GM21786 (cell line): ENCODE measurements at regions not wholly inside any gene's neighbourhood (a gene's known extent, or its start where the extent isn't known, plus 50 kb on each side); places are given as distances from the start of the nearest gene placed in this dataset.

Experiments used
- ATAC-seq: cut with Tn5 transposase; IDR thresholded peaks from one replicate; pipeline ENCODE4 v1.9.1; 2021; ENCODE audit not compliant: unreplicated experiment

GRCh38 chr3:74564560-74564959 lies 49.9 kb downstream of the CNTN3 start:
- ATAC-seq, result no peak

GRCh38 chr3:74562558-74563269 lies 51.7 kb downstream of the CNTN3 start:
- no peak for ATAC-seq

GRCh38 chr3:74561881-74562280 lies 52.6 kb downstream of the CNTN3 start:
- no peak for ATAC-seq

GRCh38 chr3:74559261-74559660 lies 55.2 kb downstream of the CNTN3 start:
- ATAC-seq, result no peak

- ATAC-seq, result no peak
Observed at GRCh38 chr3:74550686-74551085, 63.8 kb downstream of the CNTN3 start.

GRCh38 chr3:74546426-74546825 lies 68.0 kb downstream of the CNTN3 start:
- no peak for ATAC-seq

- no peak for ATAC-seq
Observed at GRCh38 chr3:74542441-74542840, 72.0 kb downstream of the CNTN3 start.

GRCh38 chr3:74539876-74540275 lies 74.6 kb downstream of the CNTN3 start:
- ATAC-seq, result no peak

GRCh38 chr3:74538669-74539068 lies 75.8 kb downstream of the CNTN3 start:
- no peak for ATAC-seq

- ATAC-seq, result no peak
Observed at GRCh38 chr3:74537857-74538256, 76.6 kb downstream of the CNTN3 start.

GRCh38 chr3:74537164-74537563 lies 77.3 kb downstream of the CNTN3 start:
- ATAC-seq, result no peak

GRCh38 chr3:74535281-74535680 lies 79.2 kb downstream of the CNTN3 start:
- no peak for ATAC-seq

- ATAC-seq, result no peak
Observed at GRCh38 chr3:74534611-74535010, 79.8 kb downstream of the CNTN3 start.

GRCh38 chr3:74532446-74532845 lies 82.0 kb downstream of the CNTN3 start:
- no peak for ATAC-seq

GRCh38 chr3:74531491-74531890 lies 83.0 kb downstream of the CNTN3 start:
- no peak for ATAC-seq

- ATAC-seq, result no peak
Observed at GRCh38 chr3:74529145-74529544, 85.3 kb downstream of the CNTN3 start.

GRCh38 chr3:74527566-74527965 lies 86.9 kb downstream of the CNTN3 start:
- no peak for ATAC-seq

GRCh38 chr3:74523811-74524210 lies 90.6 kb downstream of the CNTN3 start:
- no peak for ATAC-seq

- no peak for ATAC-seq
Observed at GRCh38 chr3:74520895-74521294, 93.6 kb downstream of the CNTN3 start.

- ATAC-seq, result no peak
Observed at GRCh38 chr3:74518610-74519009, 95.8 kb downstream of the CNTN3 start.

- ATAC-seq, result no peak
Observed at GRCh38 chr3:74516019-74516418, 98.4 kb downstream of the CNTN3 start.

- ATAC-seq, result no peak
Observed at GRCh38 chr3:74515451-74515850, 99.0 kb downstream of the CNTN3 start.

GRCh38 chr3:74511078-74511477 lies 103.4 kb downstream of the CNTN3 start:
- no peak for ATAC-seq
